Esophagus squamous epithelium (tissue), 5 donors: ENCODE measurements at regions not wholly inside any gene's neighbourhood (a gene's known extent, or its start where the extent isn't known, plus 50 kb on each side); places are given as distances from the start of the nearest gene placed in this dataset.

Source experiments
- DNase-seq: peaks from one replicate; lab custom pipeline; 2025; lab: John Stamatoyannopoulos, UW
- H3K27ac ChIP-seq, 4 donors: fragments of 200-600 bp; sonication (generic); one replicate each; pipeline ENCODE4 v1.5.1; 2016 to 2019; ENCODE audit warnings: mild to moderate bottlenecking in 1 of 4
- H3K27me3 ChIP-seq, 4 donors: fragments of 200-600 bp; sonication (generic); 1 replicate in 3 of 4; 2 replicates in 1 of 4; pipeline versions ENCODE4 v1.5.1 to v1.6.0; 2017 to 2021; ENCODE audit warnings: antibody characterized with exemption in 1 of 4
- H3K36me3 ChIP-seq, 3 donors: fragments of 200-600 bp; sonication (generic); one replicate each; pipeline ENCODE4 v1.5.1; 2016 to 2019
- H3K4me1 ChIP-seq, 3 donors: fragments of 200-600 bp; sonication (generic); one replicate each; pipeline ENCODE4 v1.5.1; 2017 to 2019
- H3K4me3 ChIP-seq, 4 donors: fragments of 200-600 bp; sonication (generic); 1 replicate in 3 of 4; 2 replicates in 1 of 4; pipeline ENCODE4 v1.5.1; 2016 to 2019; ENCODE audit warnings: mild to moderate bottlenecking in 2 of 4, moderate library complexity in 1 of 4
- H3K9me3 ChIP-seq, 3 donors: fragments of 200-600 bp; sonication (generic); one replicate each; pipeline ENCODE4 v1.5.1; 2016 to 2019
- CTCF ChIP-seq, 6 experiments: fragments of 450-650 bp in 4 of 6; fragments of 200-600 bp in 2 of 6; sonication (generic) in 2 of 6; IDR thresholded peaks; one replicate each; pipeline ENCODE4 v1.5.1; 2016 to 2019; ENCODE audit warnings: antibody characterized with exemption in 6 of 6, mild to moderate bottlenecking in 4 of 6, moderate library complexity in 4 of 6
- POLR2A ChIP-seq, 4 donors: fragments of 450-650 bp; IDR thresholded peaks; one replicate each; pipeline ENCODE4 v1.6.1; 2017; ENCODE audit warnings: antibody characterized with exemption in 4 of 4, mild to moderate bottlenecking in 4 of 4, moderate library complexity in 3 of 4
- WGBS, 2 donors: methylation state at CpG; one replicate each; pipeline ENCODE4 v1.1.5; 2018; 5-methylcytosine and 5-hydroxymethylcytosine counted together
- intact Hi-C: fragments of 100-400 bp; cut with DNase I; formaldehyde crosslinking; loops from one replicate; pipeline ENCODE4 v1.15.0; 2022
- donor health status: DM: yes; HTN: yes; CAD: no.

DNA sequence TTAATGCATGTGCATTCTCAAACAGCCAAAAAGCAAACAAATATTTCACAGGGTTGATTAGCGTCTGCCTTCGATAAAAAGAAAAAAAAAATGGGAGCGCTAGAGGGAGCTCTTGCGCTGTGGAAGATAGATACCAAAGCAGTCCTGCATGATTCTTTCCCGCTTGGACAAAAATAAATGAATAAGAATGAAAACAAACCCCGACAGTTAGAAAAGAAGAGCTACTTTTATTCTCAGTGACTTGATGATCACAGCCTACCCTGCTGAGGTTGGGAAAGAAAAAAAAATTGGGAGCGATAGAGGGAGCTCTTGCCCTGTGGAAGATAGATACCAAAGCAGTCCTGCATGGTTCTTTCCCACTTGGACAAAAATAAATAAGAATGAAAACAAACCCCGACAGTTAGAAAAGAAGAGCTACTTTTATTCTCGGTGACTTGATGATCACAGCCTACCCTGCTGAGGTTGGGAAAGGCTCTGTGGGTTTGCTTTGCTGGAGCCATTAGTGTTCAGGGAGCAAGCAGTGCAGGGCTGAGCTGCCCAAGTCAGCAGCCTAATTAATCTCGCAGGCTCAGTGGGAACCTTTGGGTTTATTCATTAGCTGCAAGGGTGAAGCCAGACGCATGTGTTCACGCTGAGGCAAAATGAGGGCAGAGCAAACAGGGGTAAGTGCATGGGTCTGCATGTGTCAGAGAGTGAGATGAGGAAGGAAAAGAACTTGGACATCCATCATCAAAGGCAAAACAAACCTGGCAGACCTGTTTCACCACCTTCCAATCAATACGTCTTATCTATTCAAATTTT lies 249.3 kb upstream of the PRKX start:
- H3K27me3 ChIP-seq, result no peaks in the 10 kb centered on the region

DNA sequence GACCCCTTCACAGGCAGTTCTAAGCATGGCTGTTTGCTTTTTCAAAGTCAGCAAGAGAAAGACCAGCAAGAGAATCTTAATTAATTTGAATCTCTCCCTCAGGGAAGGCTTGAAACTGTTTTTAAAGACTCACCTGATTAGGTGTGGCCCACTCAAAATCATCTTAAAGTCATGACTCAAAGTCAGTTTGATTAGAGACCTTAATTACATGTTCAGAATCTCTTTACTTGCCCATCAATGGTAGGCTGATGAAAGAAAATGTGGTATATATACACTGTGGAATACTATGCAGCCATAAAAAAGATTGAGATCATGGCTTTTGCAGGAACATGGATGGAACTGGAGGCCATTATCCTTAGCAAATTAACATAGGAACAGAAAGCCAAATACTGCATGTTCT lies 247.5 kb upstream of the PRKX start:
- intact Hi-C loops, result no loop called here
- TF ChIP-seq POLR2A (IDR thresholded peaks at IDR 0.05) (no peak), CTCF (IDR thresholded peaks at IDR 0.05) (no peak)

More for the DNA sequence above, 249.3 kb upstream of the PRKX start:
- intact Hi-C loops, result no loop called here
- Histone ChIP-seq H3K27ac (no peak overlapping the region), H3K36me3 (no peaks in the 10 kb centered on the region), H3K4me1 (peaks cover 0 to 5% (median 0%) of the 10 kb centered on the region in 3 donors), H3K4me3 (no peak overlapping the region), H3K9me3 (no peaks in the 10 kb centered on the region)
- WGBS, 2 donors, result 2 to 5% methylated on average over 12 to 13 of the region's 13 CpGs
- TF ChIP-seq CTCF (IDR thresholded peaks at IDR 0.05) (peak in 4 of 6 experiments; percentile 17 to 45 (median 32)), POLR2A (IDR thresholded peaks at IDR 0.05) (no peak)
- DNase-seq, result no peak

DNA sequence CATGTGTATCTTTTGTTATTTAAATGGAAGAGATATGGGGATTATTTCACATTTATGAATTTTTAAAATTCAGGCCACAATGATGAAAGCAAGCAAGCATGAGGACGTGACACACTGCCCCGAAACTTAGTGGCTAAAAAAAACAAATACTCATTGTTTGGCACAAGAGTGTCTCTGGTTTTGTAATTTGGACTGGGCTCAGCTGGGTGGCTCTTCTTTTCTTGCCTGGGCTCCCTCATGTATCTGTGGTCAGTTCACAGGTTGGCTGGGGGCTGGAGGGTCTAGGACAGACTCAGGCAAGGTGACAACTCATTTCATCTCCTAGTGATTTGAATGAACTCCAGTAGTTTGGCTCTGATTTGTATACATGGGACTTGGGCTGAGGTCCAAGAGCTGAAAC lies 238.4 kb upstream of the PRKX start:
- H3K9me3 ChIP-seq, result no peaks in the 10 kb centered on the region
- no peaks in the 10 kb centered on the region for H3K27me3 ChIP-seq
- 72 to 78% methylated on average over 2 of the region's 2 CpGs for WGBS, 2 donors
- intact Hi-C loops, result no loop called here
- no peak for DNase-seq
- H3K4me3 ChIP-seq, result no peak overlapping the region
- no peaks in the 10 kb centered on the region for H3K36me3 ChIP-seq
- H3K4me1 ChIP-seq, result no peaks in the 10 kb centered on the region
- TF ChIP-seq POLR2A (IDR thresholded peaks at IDR 0.05) (no peak), CTCF (IDR thresholded peaks at IDR 0.05) (no peak)
- H3K27ac ChIP-seq, result peak overlapping the region in 1 of 4 donors; percentile 44

More for the DNA sequence above, 247.5 kb upstream of the PRKX start:
- no peak for DNase-seq
- H3K27me3 ChIP-seq, result no peaks in the 10 kb centered on the region
- H3K27ac ChIP-seq, result no peak overlapping the region
- no peaks in the 10 kb centered on the region for H3K36me3 ChIP-seq
- no peak overlapping the region for H3K4me3 ChIP-seq
- H3K4me1 ChIP-seq, result peaks cover 0 to 5% (median 0%) of the 10 kb centered on the region in 3 donors
- H3K9me3 ChIP-seq, result no peaks in the 10 kb centered on the region

DNA sequence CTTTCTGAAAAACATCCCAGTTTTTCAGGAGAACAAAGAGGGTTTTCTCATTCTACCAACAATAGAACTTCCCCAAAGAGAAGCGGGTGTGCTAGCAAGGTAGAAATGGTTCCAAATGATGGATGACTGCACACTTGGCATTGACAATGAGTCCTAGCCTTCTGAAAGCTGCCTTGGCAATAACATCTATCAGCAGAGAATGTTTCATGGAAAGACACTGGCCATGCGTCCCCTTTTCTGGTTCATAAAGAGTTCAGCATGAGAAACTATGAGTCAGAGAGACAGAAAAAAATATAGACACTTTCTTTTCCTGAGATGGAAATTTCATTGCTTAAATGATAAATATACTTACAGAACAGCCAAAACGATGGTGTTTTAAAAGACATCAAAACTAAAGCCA lies 236.9 kb upstream of the PRKX start:
- Histone ChIP-seq H3K9me3 (no peaks in the 10 kb centered on the region), H3K4me1 (no peaks in the 10 kb centered on the region), H3K27me3 (no peaks in the 10 kb centered on the region), H3K4me3 (no peak overlapping the region), H3K27ac (peak overlapping the region in 1 of 4 donors; percentile 9), H3K36me3 (no peaks in the 10 kb centered on the region)
- TF ChIP-seq CTCF (IDR thresholded peaks at IDR 0.05), result no peak
- no peak for TF ChIP-seq POLR2A (IDR thresholded peaks at IDR 0.05)
- DNase-seq, result no peak
- intact Hi-C loops, result no loop called here
- WGBS, 2 donors, result 25 to 38% methylated on average over 3 of the region's 3 CpGs

DNA sequence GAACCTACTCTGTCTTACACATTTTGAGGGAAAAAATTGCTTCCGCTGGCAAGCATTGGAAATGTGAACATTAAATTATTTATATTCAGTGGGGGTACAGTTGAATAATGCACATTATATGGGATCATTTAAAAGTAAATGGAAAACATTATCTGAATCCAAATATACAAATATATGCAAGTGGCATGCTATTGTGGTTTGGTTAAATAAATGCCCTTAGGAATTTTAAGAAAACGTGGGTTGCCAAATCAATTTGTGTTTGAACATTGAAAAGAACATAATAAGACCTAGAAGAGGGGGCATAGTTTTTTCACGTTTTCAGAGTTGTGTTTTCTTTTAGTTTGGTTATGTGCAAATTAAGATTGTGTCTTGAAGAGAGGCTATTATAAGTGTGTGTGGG lies 230.5 kb upstream of the PRKX start:
- no peak for DNase-seq
- 46% methylated on average over 3 of the region's 3 CpGs for WGBS, 2 donors
- H3K27me3 ChIP-seq, result no peaks in the 10 kb centered on the region
- intact Hi-C loops, result no loop called here
- TF ChIP-seq POLR2A (IDR thresholded peaks at IDR 0.05) (no peak), CTCF (IDR thresholded peaks at IDR 0.05) (no peak)
- no peaks in the 10 kb centered on the region for H3K36me3 ChIP-seq
- H3K9me3 ChIP-seq, result peaks cover 0 to 5% (median 0%) of the 10 kb centered on the region in 3 donors
- no peak overlapping the region for H3K27ac ChIP-seq
- H3K4me1 ChIP-seq, result peaks cover 0 to 13% (median 0%) of the 10 kb centered on the region in 3 donors
- H3K4me3 ChIP-seq, result no peak overlapping the region
